ENCODE measurements at regions not wholly inside any gene's neighbourhood (a gene's known extent, or its start where the extent isn't known, plus 50 kb on each side); places are given as distances from the start of the nearest gene placed in this dataset.

- H3K4me2 ChIP-seq (ENCODE audit: low read length) = no peak overlapping the region
- ChIA-PET CTCF (no interaction called here), POLR2A (no interaction called here), RAD21 (ENCODE audit: low non-redundant PET in 1 of 2, low total read pairs in 2 of 2, uncharacterized antibody in 2 of 2, unreplicated experiment in 2 of 2) (no interaction called here)
- peaks cover 0 to 11% of the 10 kb centered on the region in 2 experiments; a peak in 1 of 4 replicates for H3K9me3 ChIP-seq (ENCODE audit: control insufficient read depth in 1 of 2, insufficient read depth in 1 of 2, low read depth in 1 of 2, low read length in 2 of 2)
- no peak for TF ChIP-seq REST (IDR thresholded peaks at IDR 0.05; ENCODE audit: low read depth)
- no peak for TF ChIP-seq TCF7L2 (IDR thresholded peaks at IDR 0.05; ENCODE audit: borderline replicate concordance, extremely low read depth, insufficient read depth, insufficient read length)
- no peak for TF ChIP-seq SP1 (IDR thresholded peaks at IDR 0.05; ENCODE audit: low read depth)
- TF ChIP-seq ZNF274 (IDR thresholded peaks at IDR 0.05; ENCODE audit: low read depth, low read length) = no peak
- no peak for TF ChIP-seq ELF1 (IDR thresholded peaks at IDR 0.05; ENCODE audit: borderline replicate concordance, low read depth)
- no peak for TF ChIP-seq CTCF (IDR thresholded peaks at IDR 0.05 in 2 of 3, conservative IDR thresholded peaks at IDR 0.05 in 1 of 3; ENCODE audit: borderline replicate concordance in 1 of 3, insufficient read depth in 1 of 3, low read depth in 2 of 3, low read length in 2 of 3)
- no peak for TF ChIP-seq YY1 (IDR thresholded peaks at IDR 0.05; ENCODE audit: extremely low read depth, insufficient replicate concordance, low read depth, low read length)
- no peak for TF ChIP-seq ZFX (IDR thresholded peaks at IDR 0.05)
- H4K20me1 ChIP-seq (ENCODE audit: insufficient read depth) = no peaks in the 10 kb centered on the region
- no peak for DNase-seq (ENCODE audit: low read depth, low spot score)
- intact Hi-C loops (cut with micrococcal nuclease) = no loop called here
- no peaks in the 10 kb centered on the region for H3K79me2 ChIP-seq (ENCODE audit: insufficient read depth, low read length)
- no peaks in the 10 kb centered on the region for H3K36me3 ChIP-seq (ENCODE audit: control insufficient read depth in 1 of 2, insufficient read depth in 2 of 2, low read length in 2 of 2)
- H3K27me3 ChIP-seq (ENCODE audit: insufficient read depth, low read length) = no peaks in the 10 kb centered on the region
- no peak for ATAC-seq
- BruUV-seq (replicated peaks) = no TSS peak
- no peaks in the 10 kb centered on the region for H3K4me1 ChIP-seq (ENCODE audit: control insufficient read depth in 1 of 2, insufficient read depth in 2 of 2, low read length in 2 of 2)
- H3K9ac ChIP-seq (ENCODE audit: low read length) = no peak overlapping the region
- no peak overlapping the region for H2AFZ ChIP-seq (ENCODE audit: low read depth, low read length, poor library complexity, severe bottlenecking)
- no peak overlapping the region for H3K4me3 ChIP-seq (replicated peaks in 1 of 2; ENCODE audit: low read depth in 1 of 2, low read length in 2 of 2)
- H3K9me2 ChIP-seq (ENCODE audit: insufficient read depth) = no peaks in the 10 kb centered on the region
- no peak overlapping the region for H3K27ac ChIP-seq (ENCODE audit: low read depth, low read length)
Observed at GRCh38 chr20:52892023-52892422, 80.1 kb upstream of the TSHZ2 start.

Measured in HCT116 (cell line).